ENCODE measurements at regions not wholly inside any gene's neighbourhood (a gene's known extent, or its start where the extent isn't known, plus 50 kb on each side); places are given as distances from the start of the nearest gene placed in this dataset.

- Histone ChIP-seq H3K9ac (ENCODE audit: insufficient read depth in 1 of 2, low read depth in 2 of 2, low read length in 2 of 2) (no peak overlapping the region), H2AFZ (ENCODE audit: low read depth, low read length) (no peak overlapping the region), H4K20me1 (replicated peaks; ENCODE audit: control insufficient read depth, insufficient read depth, low read length) (no peaks in the 10 kb centered on the region), H3K4me3 (no peak overlapping the region), H3K27me3 (ENCODE audit: control insufficient read depth in 2 of 2, insufficient read depth in 2 of 2, low read length in 2 of 2) (no peaks in the 10 kb centered on the region), H3K9me3 (replicated peaks; ENCODE audit: control insufficient read depth, insufficient read depth, low read depth, low read length) (no peaks in the 10 kb centered on the region), H3K79me2 (ENCODE audit: control insufficient read depth, insufficient read depth, low read length) (no peaks in the 10 kb centered on the region), H3K36me3 (ENCODE audit: control insufficient read depth, insufficient read depth, low read length) (no peaks in the 10 kb centered on the region), H3K27ac (ENCODE audit: extremely low read depth, low read depth, low read length) (no peak overlapping the region), H3K4me1 (replicated peaks in 1 of 2; ENCODE audit: control insufficient read depth in 2 of 2, insufficient read depth in 2 of 2, low read length in 2 of 2) (no peaks in the 10 kb centered on the region), H3K9me1 (ENCODE audit: control insufficient read depth, insufficient read depth, low read length) (no peaks in the 10 kb centered on the region), H3K4me2 (ENCODE audit: insufficient read depth, low read length) (no peak overlapping the region)
- POLR2A ChIA-PET: no interaction called here
- BruUV-seq (replicated peaks): no TSS peak
- CTCF ChIA-PET (ENCODE audit: low intra/inter-chr PET ratio): interaction anchor here (0.6 kb wide), 1 partner anchor 57 kb away, joined by 3 read pairs; no protein-coding TSS in a partner anchor
- no peak for ATAC-seq
- DNase-seq (ENCODE audit: extremely low read depth in 1 of 4, low spot score in 3 of 4): no peak
- intact Hi-C loops (cut with micrococcal nuclease): no loop called here
- in situ Hi-C loops (cut with MboI): no loop called here
- 0% methylated on average over 3 of the region's 3 CpGs for WGBS (ENCODE audit: insufficient coverage, low coverage, missing lambda C conversion rate)
- no peak for FAIRE-seq
- TF ChIP-seq NFIC (IDR thresholded peaks at IDR 0.05) (no peak), TGIF2 (CRISPR knock-in tag; IDR thresholded peaks at IDR 0.05) (no peak), TCF7L2 (IDR thresholded peaks at IDR 0.05; ENCODE audit: low read depth, low read length) (no peak), GABPA (tag; conservative IDR thresholded peaks at IDR 0.05; ENCODE audit: low read depth) (no peak), NCOA2 (IDR thresholded peaks at IDR 0.05; ENCODE audit: partially characterized antibody in 2 of 2) (no peak), SP1 (CRISPR knock-in tag; IDR thresholded peaks at IDR 0.05) (no peak), BRCA1 (IDR thresholded peaks at IDR 0.05) (no peak), BRCA1 (CRISPR knock-in tag; IDR thresholded peaks at IDR 0.05) (no peak), COPS2 (conservative IDR thresholded peaks at IDR 0.05) (no peak), SMARCA4 (IDR thresholded peaks at IDR 0.05) (no peak), E2F4 (CRISPR knock-in tag; IDR thresholded peaks at IDR 0.05; ENCODE audit: low read depth) (no peak), BCL6 (CRISPR knock-in tag; IDR thresholded peaks at IDR 0.05) (no peak), POU5F1 (IDR thresholded peaks at IDR 0.05; ENCODE audit: borderline replicate concordance, low read depth, low read length, partially characterized antibody) (no peak), POLR2G (IDR thresholded peaks at IDR 0.05; ENCODE audit: low read depth, low read length) (no peak), AFF4 (CRISPR knock-in tag; IDR thresholded peaks at IDR 0.05) (no peak)
These were observed 113.8 kb upstream of the THSD7B start for GRCh38 chr2:136651456-136652010.
